ENCODE measurements at regions not wholly inside any gene's neighbourhood (a gene's known extent, or its start where the extent isn't known, plus 50 kb on each side); places are given as distances from the start of the nearest gene placed in this dataset.
"Not testable (repeated sequence)": the region's sequence is repeated elsewhere in the genome, so short reads cannot be mapped to it uniquely, and the experiment has no call there.

GRCh38 chr3:87491843-87492242 is 215.5 kb upstream of the POU1F1 start:
- DNase-seq (ENCODE audit: low spot score), result no peak

DNA sequence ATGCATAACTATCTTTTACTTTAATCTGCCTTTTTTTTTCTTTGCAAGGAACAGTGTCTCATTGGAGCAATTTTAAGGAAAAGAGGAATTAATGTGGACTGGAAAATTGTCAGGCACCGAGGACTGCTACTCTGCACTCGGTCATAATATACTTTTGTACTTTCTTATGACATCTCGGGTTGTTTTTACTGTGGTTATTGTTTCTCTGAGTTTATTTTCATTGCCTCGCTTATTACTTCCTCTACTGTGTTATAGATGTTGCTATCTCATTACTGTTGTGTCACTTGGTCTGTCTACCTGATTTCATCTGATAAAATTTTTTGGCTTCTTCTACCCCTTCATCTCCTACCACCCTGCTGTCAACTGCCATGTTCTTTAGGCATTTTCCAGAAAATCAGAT is 213.5 kb upstream of the POU1F1 start:
- no peak for DNase-seq (ENCODE audit: low spot score)

GRCh38 chr3:87488765-87489164 is 212.4 kb upstream of the POU1F1 start:
- DNase-seq (ENCODE audit: low spot score), result no peak

DNA sequence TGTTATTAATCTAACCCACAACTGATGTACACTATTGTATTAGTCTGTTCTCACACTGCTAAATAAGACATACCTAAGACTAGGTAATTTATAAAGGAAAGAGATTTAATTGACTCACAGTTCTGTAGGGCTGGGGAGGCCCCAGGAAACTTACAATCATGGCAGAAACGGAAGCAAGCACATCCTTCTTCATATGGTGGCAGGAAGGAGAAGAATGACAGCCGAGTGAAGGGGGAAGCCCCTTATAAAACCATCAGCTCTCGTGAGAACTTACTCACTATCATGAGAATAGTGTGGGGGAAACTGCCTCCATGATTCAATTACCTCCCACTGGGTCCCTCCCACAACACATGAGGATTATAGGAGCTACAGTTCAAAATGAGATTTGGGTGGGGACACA is 210.3 kb upstream of the POU1F1 start:
- DNase-seq (ENCODE audit: low spot score), result not testable (repeated sequence)

DNA sequence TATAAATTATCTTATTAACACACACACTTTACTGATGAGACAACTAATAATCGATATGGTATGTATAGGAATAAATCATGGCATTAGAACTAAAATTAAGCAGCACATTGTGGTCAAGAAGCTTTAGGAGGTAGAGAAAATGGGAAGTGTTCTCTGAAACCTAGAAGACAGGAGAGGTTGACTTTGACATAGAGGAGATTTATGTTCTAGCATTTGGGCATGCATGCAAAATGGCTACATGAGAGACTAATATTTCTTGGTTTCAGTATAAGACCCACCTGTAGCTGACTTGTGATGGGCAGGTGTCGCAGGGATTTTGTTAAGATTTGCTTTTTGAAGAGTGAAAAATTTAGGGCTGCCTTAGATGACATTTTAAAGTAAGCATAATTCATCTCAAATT is 209.7 kb upstream of the POU1F1 start:
- no peak for DNase-seq (ENCODE audit: low spot score)

- no peak for DNase-seq (ENCODE audit: low spot score)
Observed at GRCh38 chr3:87478716-87479115, 202.3 kb upstream of the POU1F1 start.

DNA sequence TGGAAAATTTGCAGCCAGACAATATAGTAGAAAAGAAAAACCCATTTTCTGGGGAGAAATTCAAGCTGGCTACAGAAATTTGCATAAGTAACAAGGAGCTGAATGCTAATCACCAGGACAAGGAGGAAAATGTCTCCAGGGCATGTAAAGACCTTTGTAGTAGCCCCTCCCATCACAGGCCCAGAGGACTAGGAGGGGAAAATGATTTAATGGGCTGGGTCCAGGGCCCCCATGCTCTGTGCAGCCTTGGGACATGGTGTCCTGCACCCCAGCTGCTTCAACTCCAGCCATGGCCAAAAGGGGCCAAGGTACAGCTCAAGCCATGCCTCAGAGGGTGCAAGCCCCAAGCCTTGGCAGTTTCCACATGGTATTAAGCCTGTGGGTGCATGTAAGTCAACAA is 197.6 kb upstream of the POU1F1 start:
- DNase-seq (ENCODE audit: low spot score), result no peak

- DNase-seq (ENCODE audit: low spot score), result no peak
Observed at GRCh38 chr3:87468938-87469337, 192.6 kb upstream of the POU1F1 start.

DNA sequence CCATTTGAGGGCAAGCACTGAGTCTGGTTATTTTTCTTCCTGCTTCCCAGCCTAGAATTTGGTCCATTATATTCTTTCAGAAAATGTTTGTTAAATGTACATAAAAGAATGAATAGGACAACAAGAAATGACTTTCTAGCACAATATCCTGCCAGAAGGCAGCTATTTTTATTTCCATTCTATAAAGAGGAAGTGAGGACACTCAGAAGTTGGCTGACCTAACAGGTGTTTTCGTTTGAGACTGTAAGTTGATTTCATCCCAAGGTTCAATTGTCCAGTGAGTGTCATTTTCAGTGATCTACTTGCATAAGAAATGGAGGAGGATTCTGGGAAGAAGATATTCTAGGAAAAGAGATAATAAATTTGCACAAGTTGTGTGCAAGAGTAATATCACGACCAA is 191.9 kb upstream of the POU1F1 start:
- no peak for DNase-seq (ENCODE audit: low spot score)

GRCh38 chr3:87462228-87462627 is 185.8 kb upstream of the POU1F1 start:
- no peak for DNase-seq (ENCODE audit: low spot score)

GRCh38 chr3:87461443-87461842 is 185.1 kb upstream of the POU1F1 start:
- DNase-seq (ENCODE audit: low spot score), result no peak

DNA sequence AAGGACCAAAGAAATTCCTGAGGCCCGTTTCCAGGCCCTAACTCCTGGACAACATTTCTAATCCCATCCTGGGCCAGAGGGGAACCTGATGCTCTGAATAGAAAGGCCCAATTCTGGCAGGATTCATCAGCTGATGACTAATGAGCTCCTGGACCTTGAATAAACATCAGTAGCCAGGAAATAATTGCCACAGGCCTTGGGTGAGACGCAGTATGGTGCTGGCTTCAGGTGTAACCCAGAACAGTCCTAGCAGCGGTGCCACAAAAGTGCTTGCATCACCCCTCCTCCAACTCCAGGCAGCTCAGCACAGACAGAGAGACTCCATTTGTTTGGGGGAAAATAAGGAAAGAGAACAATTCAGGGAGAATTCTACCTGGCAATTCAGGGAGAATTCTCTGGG is 184.7 kb upstream of the POU1F1 start:
- DNase-seq (ENCODE audit: low spot score), result no peak

DNA sequence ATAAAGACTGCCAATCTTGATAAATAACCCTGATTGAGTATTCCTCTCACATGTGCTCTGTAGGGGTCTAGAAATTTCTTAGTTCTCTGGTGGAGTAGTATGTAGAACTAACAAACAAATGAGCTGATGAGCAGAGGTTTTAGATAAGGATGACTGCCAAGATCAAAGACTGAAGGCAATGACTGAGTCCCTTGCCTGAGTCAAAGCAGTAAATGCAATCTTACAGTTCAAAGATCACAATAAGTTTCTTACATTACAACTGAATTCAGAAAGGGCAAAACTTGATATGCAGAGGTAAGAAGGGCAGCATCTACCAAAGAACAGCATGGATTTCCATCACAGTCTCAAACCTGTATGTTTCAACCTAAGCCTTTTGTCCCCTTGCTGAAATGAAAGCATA is 172.2 kb upstream of the POU1F1 start:
- DNase-seq (ENCODE audit: low spot score), result no peak

GRCh38 chr3:87446849-87447387 is 170.5 kb upstream of the POU1F1 start:
- no peak for DNase-seq (ENCODE audit: low spot score)

GRCh38 chr3:87442470-87442869 is 166.1 kb upstream of the POU1F1 start:
- DNase-seq (ENCODE audit: low spot score), result no peak

DNA sequence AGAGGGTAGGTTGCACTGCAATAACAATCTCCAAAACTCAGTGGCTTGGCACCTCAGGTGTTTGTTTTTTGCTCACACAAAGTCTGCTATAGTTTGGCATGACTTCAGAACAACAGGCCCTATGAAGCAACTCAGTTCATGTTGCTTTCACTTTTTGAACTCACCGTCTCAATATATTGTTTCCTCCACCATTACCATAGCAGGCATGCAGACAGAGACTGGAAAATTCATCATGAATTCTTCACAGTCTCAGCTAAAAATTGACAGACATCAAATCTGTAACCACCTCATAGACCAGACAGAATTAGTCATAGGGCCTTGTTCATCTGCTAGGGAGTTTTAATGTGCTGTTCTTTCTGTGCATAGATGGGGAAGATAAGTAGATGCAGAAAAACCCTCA is 161.4 kb upstream of the POU1F1 start:
- DNase-seq (ENCODE audit: low spot score), result no peak

- DNase-seq (ENCODE audit: low spot score), result peak; percentile 2
Observed at GRCh38 chr3:87436781-87437543, 160.6 kb upstream of the POU1F1 start.

GRCh38 chr3:87435926-87436620 is 159.7 kb upstream of the POU1F1 start:
- no peak for DNase-seq (ENCODE audit: low spot score)

- not testable (repeated sequence) for DNase-seq (ENCODE audit: low spot score)
Observed at GRCh38 chr3:87433445-87433844, 157.1 kb upstream of the POU1F1 start.

DNA sequence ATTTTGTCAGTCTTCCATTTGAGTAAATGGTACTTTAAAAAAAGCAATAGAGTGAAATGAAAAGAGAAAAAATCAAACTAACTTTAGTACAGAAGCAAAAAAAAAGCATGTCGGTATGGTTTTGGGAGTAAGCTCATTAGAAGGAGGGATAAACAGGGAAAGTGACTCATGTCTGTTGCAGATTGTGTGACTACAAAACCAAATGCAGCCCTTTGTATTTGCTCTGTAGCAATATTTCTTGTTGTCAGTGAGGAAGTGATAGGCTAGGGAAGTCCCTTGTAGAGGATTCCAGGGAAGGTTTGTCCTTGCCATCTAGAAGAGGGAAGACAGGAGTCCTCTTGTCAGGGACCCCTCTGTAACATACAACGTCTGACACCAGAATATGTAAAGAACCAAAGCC is 150.5 kb upstream of the POU1F1 start:
- peak; percentile 1 for DNase-seq (ENCODE audit: low spot score)

- no peak for DNase-seq (ENCODE audit: low spot score)
Observed at GRCh38 chr3:87425056-87425455, 148.7 kb upstream of the POU1F1 start.

- DNase-seq (ENCODE audit: low spot score), result no peak
Observed at GRCh38 chr3:87423336-87423735, 147.0 kb upstream of the POU1F1 start.

DNA sequence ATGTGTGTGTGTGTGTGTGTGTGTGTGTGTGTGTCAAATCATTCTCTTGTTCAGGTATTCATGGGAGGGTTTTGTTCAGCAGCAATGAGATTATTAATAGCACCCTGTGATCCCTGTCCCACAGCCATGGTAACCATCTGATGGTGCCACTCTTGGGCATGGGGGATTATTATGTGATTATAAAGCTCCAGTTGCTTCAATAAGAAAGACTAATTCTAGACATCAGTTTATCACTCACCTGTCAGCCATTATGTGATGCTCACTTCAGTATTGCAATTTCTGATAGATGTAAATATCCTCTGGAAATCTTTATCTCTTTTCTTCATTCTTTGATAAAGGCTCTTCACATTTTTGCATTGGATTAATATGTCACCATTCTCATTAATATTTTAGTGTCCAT is 145.9 kb upstream of the POU1F1 start:
- no peak for DNase-seq (ENCODE audit: low spot score)

- DNase-seq (ENCODE audit: low spot score), result no peak
Observed at GRCh38 chr3:87420171-87420570, 143.8 kb upstream of the POU1F1 start.
